Left ventricle myocardium inferior (tissue), 1 donor: ENCODE measurements at regions not wholly inside any gene's neighbourhood (a gene's known extent, or its start where the extent isn't known, plus 50 kb on each side); places are given as distances from the start of the nearest gene placed in this dataset.

ENCODE experiments used
- DNase-seq: peaks from one replicate; pipeline ENCODE4 v3.0.0-alpha.2; 2020
- H3K27ac ChIP-seq: fragments of 200-600 bp; replicated peaks from 2 replicates; pipeline ENCODE4 v1.8.0; 2021
- H3K27me3 ChIP-seq: fragments of 200-600 bp; 2 replicates; pipeline ENCODE4 v1.8.0; 2021; ENCODE audit warnings: low read depth
- H3K36me3 ChIP-seq: fragments of 200-600 bp; 2 replicates; pipeline ENCODE4 v1.8.0; 2021
- H3K4me1 ChIP-seq: fragments of 200-600 bp; 2 replicates; pipeline ENCODE4 v1.8.0; 2021
- H3K4me3 ChIP-seq: fragments of 200-600 bp; 2 replicates; pipeline ENCODE4 v1.8.0; 2021; ENCODE audit warnings: mild to moderate bottlenecking, moderate library complexity
- H3K9me3 ChIP-seq: fragments of 200-600 bp; replicated peaks from 2 replicates; pipeline ENCODE4 v1.8.0; 2021
- intact Hi-C: fragments of 100-400 bp; cut with micrococcal nuclease; formaldehyde crosslinking; loops from one replicate; pipeline ENCODE4 v1.11.0; 2022
- TF ChIP-seq, protein P1 (sequence below): fragments of 200-600 bp; IDR thresholded peaks from 2 replicates; pipeline ENCODE4 v1.8.0; 2021; ENCODE audit warnings: antibody characterized with exemption, mild to moderate bottlenecking, borderline replicate concordance
- donor health status: DM: no; HTN: yes; CAD: no; lungs with severe emphysema.

DNA sequence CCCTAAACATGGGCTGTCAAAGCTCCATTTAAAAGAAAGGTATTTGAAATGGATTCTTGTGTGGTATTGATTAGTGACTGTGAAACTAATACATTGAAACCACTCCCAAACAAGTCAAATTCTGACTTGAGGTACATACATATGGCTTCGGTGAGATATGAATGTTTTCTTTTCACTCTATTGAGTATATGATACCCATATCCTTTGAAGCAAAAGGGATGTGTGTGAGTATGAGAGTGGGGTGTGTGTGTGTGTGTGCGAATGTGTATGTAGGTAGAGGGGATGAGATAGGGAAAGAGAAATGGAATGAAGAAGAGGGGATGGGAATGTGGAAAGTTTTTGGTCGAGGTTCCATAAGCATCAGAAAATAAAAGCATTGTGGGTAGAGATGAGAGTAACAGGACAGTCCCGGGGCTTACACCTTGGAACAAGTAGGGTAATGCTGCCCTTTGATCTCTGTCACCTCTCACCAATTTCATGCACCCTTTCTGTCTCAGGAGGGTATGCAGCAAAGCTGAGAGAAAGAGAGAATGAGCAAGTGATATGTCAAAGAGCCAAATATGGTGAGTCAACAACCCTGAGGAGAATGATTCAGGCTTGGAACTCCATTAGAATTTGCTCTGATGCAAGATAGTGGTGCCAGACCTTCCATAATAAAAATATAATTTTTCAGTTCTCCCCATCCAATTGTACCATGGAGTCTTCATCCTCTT lies 64.0 kb upstream of the ZEB2 start:
- intact Hi-C loops, result no loop called here
- DNase-seq, result no peak
- TF ChIP-seq, protein P1, sequence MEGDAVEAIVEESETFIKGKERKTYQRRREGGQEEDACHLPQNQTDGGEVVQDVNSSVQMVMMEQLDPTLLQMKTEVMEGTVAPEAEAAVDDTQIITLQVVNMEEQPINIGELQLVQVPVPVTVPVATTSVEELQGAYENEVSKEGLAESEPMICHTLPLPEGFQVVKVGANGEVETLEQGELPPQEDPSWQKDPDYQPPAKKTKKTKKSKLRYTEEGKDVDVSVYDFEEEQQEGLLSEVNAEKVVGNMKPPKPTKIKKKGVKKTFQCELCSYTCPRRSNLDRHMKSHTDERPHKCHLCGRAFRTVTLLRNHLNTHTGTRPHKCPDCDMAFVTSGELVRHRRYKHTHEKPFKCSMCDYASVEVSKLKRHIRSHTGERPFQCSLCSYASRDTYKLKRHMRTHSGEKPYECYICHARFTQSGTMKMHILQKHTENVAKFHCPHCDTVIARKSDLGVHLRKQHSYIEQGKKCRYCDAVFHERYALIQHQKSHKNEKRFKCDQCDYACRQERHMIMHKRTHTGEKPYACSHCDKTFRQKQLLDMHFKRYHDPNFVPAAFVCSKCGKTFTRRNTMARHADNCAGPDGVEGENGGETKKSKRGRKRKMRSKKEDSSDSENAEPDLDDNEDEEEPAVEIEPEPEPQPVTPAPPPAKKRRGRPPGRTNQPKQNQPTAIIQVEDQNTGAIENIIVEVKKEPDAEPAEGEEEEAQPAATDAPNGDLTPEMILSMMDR, result no peak
- H3K4me1 ChIP-seq, result peaks cover 9% of the 10 kb centered on the region
- H3K9me3 ChIP-seq, result no peaks in the 10 kb centered on the region
- H3K27ac ChIP-seq, result no peak overlapping the region
- no peaks in the 10 kb centered on the region for H3K36me3 ChIP-seq
- no peaks in the 10 kb centered on the region for H3K27me3 ChIP-seq
- H3K4me3 ChIP-seq, result no peak overlapping the region

DNA sequence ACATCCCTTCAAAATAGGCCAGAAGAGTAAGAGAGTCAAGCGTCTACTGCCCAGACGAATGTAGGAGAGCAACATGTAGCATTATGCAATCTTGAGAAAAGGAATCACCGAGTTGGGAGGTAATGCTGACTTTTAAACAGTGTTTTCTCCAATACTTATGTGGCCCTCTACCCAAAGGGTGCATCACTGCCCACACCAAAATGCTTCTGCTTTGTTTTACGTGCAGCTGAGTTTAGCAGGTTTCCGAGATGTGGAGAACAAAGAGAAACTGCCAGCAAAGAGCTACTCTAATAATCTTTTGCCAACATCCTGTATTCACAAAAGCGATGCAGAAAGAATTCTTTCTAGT lies 63.4 kb upstream of the ZEB2 start:
- intact Hi-C loops, result no loop called here
- Histone ChIP-seq H3K27me3 (no peaks in the 10 kb centered on the region), H3K36me3 (no peaks in the 10 kb centered on the region), H3K4me1 (peaks cover 9% of the 10 kb centered on the region), H3K4me3 (no peak overlapping the region), H3K9me3 (no peaks in the 10 kb centered on the region), H3K27ac (no peak overlapping the region)
- TF ChIP-seq, protein P1, result no peak
- no peak for DNase-seq

DNA sequence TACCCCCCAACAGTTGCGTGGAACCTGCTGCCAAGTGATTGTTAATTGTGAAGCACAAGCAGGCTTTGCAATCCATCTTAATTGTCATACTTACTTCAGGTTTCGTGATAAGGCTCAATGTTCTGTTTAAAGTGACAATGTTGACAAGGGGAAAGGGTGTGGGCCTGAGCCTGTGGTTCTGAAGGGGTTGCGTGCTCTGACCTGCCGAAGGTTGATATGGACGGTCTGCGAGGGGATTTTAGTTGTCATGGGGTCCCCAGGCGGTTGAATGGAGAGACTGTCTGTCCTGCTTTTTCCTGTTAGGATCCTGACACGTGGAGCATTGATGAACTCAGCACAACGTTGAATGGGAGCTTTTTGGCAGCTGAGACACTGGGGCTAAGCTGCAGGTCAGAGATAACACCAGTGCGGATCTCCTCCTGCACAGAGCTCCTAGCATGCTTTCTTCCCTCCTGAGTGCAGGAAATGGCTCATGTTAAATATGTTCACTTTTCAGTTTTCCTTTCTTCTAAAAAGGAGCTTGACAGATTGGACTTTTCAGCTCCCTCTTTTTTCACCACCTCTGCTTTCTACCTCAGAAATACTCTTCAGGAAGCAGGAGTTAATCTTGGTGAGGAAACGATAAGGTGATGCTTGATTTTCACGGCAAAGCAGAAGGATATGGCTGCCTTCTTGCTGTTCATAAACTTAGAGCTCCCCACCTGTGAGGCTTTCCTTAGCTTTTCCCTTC lies 62.9 kb upstream of the ZEB2 start:
- Histone ChIP-seq H3K27ac (no peak overlapping the region), H3K36me3 (no peaks in the 10 kb centered on the region), H3K4me3 (no peak overlapping the region), H3K27me3 (no peaks in the 10 kb centered on the region), H3K4me1 (peaks cover 9% of the 10 kb centered on the region), H3K9me3 (no peaks in the 10 kb centered on the region)
- TF ChIP-seq, protein P1, result no peak
- intact Hi-C loops, result no loop called here
- DNase-seq, result no peak

DNA sequence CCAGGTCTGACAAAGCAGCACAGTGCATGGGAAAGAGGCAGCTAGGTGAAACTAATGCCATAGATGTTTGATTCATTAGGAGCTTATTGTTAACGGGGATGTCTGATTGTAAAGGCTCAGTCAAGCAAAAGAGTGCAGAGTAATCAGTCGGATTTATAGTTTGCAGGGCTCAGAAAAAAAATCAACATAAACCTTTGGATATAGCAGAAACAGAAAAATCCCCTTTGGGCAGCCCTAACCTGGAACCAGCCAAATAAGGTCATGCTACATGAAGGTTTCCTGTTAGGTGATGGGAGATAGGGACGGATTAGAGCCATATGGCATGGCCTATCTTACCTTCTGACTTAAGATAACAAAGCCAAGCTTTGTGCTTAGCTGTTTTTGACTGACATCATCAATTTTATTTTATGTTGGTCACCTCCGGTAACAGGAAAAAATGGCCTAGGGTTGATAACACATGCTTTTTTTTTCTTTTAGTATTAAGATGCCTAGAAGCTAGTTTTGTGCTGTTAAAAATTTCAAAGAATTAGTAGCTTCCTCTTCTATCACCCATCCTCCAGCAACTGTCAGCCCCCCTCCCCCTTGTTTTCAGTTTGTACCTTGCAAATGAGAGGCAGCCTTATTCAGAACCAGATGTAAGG lies 60.7 kb upstream of the ZEB2 start:
- no peak for DNase-seq
- TF ChIP-seq, protein P1, result no peak
- H3K9me3 ChIP-seq, result no peaks in the 10 kb centered on the region
- no peaks in the 10 kb centered on the region for H3K36me3 ChIP-seq
- H3K4me3 ChIP-seq, result no peak overlapping the region
- intact Hi-C loops, result no loop called here
- no peak overlapping the region for H3K27ac ChIP-seq
- H3K4me1 ChIP-seq, result peaks cover 9% of the 10 kb centered on the region
- no peaks in the 10 kb centered on the region for H3K27me3 ChIP-seq

DNA sequence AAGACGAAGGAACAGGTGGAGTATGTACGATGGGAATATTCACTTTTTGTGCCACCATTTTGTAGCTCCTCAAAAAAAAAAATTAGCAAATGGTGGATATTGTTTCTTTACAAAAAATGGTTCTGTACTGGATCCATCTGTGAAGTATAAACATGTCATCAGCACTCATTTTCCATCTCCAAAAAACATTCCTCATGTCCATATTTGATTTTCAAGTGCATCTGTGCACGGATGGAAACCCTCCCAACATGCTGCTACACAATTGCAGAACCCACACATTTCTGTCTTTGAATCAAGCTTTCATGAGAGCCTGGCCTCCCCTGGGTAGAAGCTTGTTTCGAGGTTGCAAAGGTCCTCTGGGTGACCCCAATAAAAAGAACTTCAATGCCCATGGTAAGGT lies 59.6 kb upstream of the ZEB2 start:
- Histone ChIP-seq H3K4me3 (no peak overlapping the region), H3K27ac (no peak overlapping the region), H3K9me3 (no peaks in the 10 kb centered on the region), H3K27me3 (no peaks in the 10 kb centered on the region), H3K4me1 (peaks cover 9% of the 10 kb centered on the region), H3K36me3 (no peaks in the 10 kb centered on the region)
- intact Hi-C loops, result no loop called here
- no peak for DNase-seq
- TF ChIP-seq, protein P1, result no peak
